ENCODE measurements at regions not wholly inside any gene's neighbourhood (a gene's known extent, or its start where the extent isn't known, plus 50 kb on each side); places are given as distances from the start of the nearest gene placed in this dataset.

DNA sequence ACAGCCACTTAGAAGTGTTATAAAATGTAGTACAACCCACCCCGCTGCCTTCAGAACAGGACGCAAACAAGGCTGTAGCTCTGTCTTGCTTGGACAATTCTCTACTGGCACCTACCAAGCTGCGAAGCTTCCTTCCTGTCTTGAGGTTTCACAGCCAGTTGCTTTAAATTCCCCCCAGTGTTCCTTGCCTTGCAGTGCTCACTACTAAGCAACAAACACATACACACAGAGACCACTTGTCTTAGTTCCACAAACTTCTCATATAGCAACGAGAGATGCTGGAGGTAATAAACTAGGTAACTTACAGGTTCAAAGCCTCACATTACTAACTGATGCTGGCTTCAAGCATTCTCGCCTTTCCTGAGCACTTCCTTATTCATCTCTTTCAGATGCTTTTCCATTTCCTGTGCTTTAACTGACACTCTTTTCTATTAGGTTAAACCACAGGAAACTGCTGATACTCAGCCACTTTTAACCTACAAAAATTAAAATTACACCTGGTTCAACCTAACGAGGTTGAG, 91.5 kb upstream of the PTGDR start:
- TF ChIP-seq TAF1 (IDR thresholded peaks at IDR 0.05; ENCODE audit: low read depth, low read length) (no peak), POLR2A (IDR thresholded peaks at IDR 0.05; ENCODE audit: low read depth, low read length) (no peak)
